DOHH2 (cell line): ENCODE measurements at regions not wholly inside any gene's neighbourhood (a gene's known extent, or its start where the extent isn't known, plus 50 kb on each side); places are given as distances from the start of the nearest gene placed in this dataset.

Source experiments
- EZH2phosphoT487 ChIP-seq: fragments of 200-600 bp; sonication (generic); IDR thresholded peaks from 2 replicates; pipeline ENCODE4 v1.6.1; 2017; ENCODE audit warnings: borderline replicate concordance, mild to moderate bottlenecking, antibody characterized with exemption, low read length, moderate library complexity, mixed read lengths
- TF ChIP-seq, protein P1 (sequence below): fragments of 200-600 bp; sonication (generic); IDR thresholded peaks from one replicate; pipeline ENCODE4 v1.5.1; 2014; ENCODE audit warnings: antibody characterized with exemption, mild to moderate bottlenecking, low read depth, low read length; ENCODE audit not compliant: poor library complexity, severe bottlenecking

DNA sequence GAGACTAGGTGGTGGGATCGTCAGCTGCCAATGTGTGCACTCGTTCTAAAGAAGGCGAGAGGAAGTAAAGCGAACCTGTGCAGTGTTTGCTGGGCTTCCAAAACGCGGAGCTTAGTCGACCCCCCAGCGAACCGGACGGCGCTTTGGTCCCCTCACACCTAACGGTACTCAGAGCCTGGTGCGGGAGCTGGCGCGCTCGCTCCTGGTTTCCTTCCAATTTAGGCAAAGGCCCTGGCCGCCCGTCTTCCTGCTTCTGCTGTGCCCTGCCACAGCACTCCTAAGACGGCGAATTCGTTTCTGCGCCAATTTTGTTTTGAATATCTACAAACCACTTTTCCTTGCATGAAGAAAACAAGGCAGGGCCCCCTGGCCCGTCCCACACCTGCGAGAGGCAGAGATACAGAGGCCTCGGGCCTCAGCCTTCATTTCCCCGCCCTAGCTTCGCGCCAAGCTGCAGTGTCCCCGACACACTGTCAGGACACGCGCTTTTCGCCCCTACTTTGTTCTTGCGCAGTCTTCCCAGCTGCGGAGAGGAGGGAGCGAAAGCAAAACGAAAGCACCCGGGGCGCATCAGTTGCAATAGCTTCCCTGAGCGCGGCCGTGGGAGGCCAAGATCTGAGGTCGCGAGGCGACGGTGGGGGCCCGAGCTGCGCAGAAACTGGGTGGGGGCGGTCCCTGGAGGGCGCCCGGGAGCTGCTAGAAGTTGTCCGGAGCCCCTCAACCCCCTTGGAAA is 111.9 kb downstream of the KCNRG start:
- TF ChIP-seq, protein P1, sequence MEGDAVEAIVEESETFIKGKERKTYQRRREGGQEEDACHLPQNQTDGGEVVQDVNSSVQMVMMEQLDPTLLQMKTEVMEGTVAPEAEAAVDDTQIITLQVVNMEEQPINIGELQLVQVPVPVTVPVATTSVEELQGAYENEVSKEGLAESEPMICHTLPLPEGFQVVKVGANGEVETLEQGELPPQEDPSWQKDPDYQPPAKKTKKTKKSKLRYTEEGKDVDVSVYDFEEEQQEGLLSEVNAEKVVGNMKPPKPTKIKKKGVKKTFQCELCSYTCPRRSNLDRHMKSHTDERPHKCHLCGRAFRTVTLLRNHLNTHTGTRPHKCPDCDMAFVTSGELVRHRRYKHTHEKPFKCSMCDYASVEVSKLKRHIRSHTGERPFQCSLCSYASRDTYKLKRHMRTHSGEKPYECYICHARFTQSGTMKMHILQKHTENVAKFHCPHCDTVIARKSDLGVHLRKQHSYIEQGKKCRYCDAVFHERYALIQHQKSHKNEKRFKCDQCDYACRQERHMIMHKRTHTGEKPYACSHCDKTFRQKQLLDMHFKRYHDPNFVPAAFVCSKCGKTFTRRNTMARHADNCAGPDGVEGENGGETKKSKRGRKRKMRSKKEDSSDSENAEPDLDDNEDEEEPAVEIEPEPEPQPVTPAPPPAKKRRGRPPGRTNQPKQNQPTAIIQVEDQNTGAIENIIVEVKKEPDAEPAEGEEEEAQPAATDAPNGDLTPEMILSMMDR = no peak
- no peak for TF ChIP-seq EZH2phosphoT487
